ENCODE measurements at regions not wholly inside any gene's neighbourhood (a gene's known extent, or its start where the extent isn't known, plus 50 kb on each side); places are given as distances from the start of the nearest gene placed in this dataset.

- in situ Hi-C loops (cut with HindIII; ENCODE audit: low pct_ligation_motif_present, low sequenced_read_pairs), result no loop called here
- Histone ChIP-seq H3K27ac (peak overlapping the region; percentile 55), H3K36me3 (replicated peaks) (no peaks in the 10 kb centered on the region), H3K4me3 (ENCODE audit: low read depth, low read length) (no peak overlapping the region), H3K27me3 (replicated peaks) (no peaks in the 10 kb centered on the region)
- no peak for TF ChIP-seq CTCF (IDR thresholded peaks at IDR 0.05; ENCODE audit: low read depth, low read length, missing control alignments)
- no peak for DNase-seq
Observed at GRCh38 chr1:218538341-218538740, 193.2 kb downstream of the TGFB2 start.

- Histone ChIP-seq H3K27me3 (replicated peaks) (no peaks in the 10 kb centered on the region), H3K36me3 (replicated peaks) (no peaks in the 10 kb centered on the region), H3K4me3 (ENCODE audit: low read depth, low read length) (no peak overlapping the region), H3K27ac (no peak overlapping the region)
- peak; percentile 37 for DNase-seq
- in situ Hi-C loops (cut with HindIII; ENCODE audit: low pct_ligation_motif_present, low sequenced_read_pairs), result no loop called here
- peak; percentile 4 for TF ChIP-seq CTCF (IDR thresholded peaks at IDR 0.05; ENCODE audit: low read depth, low read length, missing control alignments)
Observed at GRCh38 chr1:218546314-218546713, 201.2 kb downstream of the TGFB2 start.

GRCh38 chr1:218547957-218548730, 203.0 kb downstream of the TGFB2 start:
- H3K4me3 ChIP-seq (ENCODE audit: low read depth, low read length), result no peak overlapping the region
- in situ Hi-C loops (cut with HindIII; ENCODE audit: low pct_ligation_motif_present, low sequenced_read_pairs), result no loop called here
- no peak for TF ChIP-seq CTCF (IDR thresholded peaks at IDR 0.05; ENCODE audit: low read depth, low read length, missing control alignments)

GRCh38 chr1:218548764-218549163, 203.6 kb downstream of the TGFB2 start:
- Histone ChIP-seq H3K4me3 (ENCODE audit: low read depth, low read length) (no peak overlapping the region), H3K27me3 (replicated peaks) (no peaks in the 10 kb centered on the region), H3K36me3 (replicated peaks) (no peaks in the 10 kb centered on the region), H3K27ac (no peak overlapping the region)
- in situ Hi-C loops (cut with HindIII; ENCODE audit: low pct_ligation_motif_present, low sequenced_read_pairs), result no loop called here
- no peak for TF ChIP-seq CTCF (IDR thresholded peaks at IDR 0.05; ENCODE audit: low read depth, low read length, missing control alignments)
- no peak for DNase-seq

More at GRCh38 chr1:218547957-218548730, 203.0 kb downstream of the TGFB2 start:
- H3K27me3 ChIP-seq (replicated peaks), result no peaks in the 10 kb centered on the region
- no peak overlapping the region for H3K27ac ChIP-seq
- H3K36me3 ChIP-seq (replicated peaks), result no peaks in the 10 kb centered on the region
- no peak for DNase-seq

GRCh38 chr1:218553197-218553596, 208.1 kb downstream of the TGFB2 start:
- peak; percentile 34 for TF ChIP-seq CTCF (IDR thresholded peaks at IDR 0.05; ENCODE audit: low read depth, low read length, missing control alignments)
- Histone ChIP-seq H3K27me3 (replicated peaks) (no peaks in the 10 kb centered on the region), H3K27ac (no peak overlapping the region), H3K4me3 (ENCODE audit: low read depth, low read length) (no peak overlapping the region), H3K36me3 (replicated peaks) (no peaks in the 10 kb centered on the region)
- peak; percentile 50 for DNase-seq
- in situ Hi-C loops (cut with HindIII; ENCODE audit: low pct_ligation_motif_present, low sequenced_read_pairs), result no loop called here

- H3K27ac ChIP-seq, result no peak overlapping the region
- in situ Hi-C loops (cut with HindIII; ENCODE audit: low pct_ligation_motif_present, low sequenced_read_pairs), result no loop called here
- no peaks in the 10 kb centered on the region for H3K27me3 ChIP-seq (replicated peaks)
- DNase-seq, result no peak
- TF ChIP-seq CTCF (IDR thresholded peaks at IDR 0.05; ENCODE audit: low read depth, low read length, missing control alignments), result no peak
- no peaks in the 10 kb centered on the region for H3K36me3 ChIP-seq (replicated peaks)
- H3K4me3 ChIP-seq (ENCODE audit: low read depth, low read length), result no peak overlapping the region
Observed at GRCh38 chr1:218556016-218556415, 210.9 kb downstream of the TGFB2 start.
